ENCODE measurements at regions not wholly inside any gene's neighbourhood (a gene's known extent, or its start where the extent isn't known, plus 50 kb on each side); places are given as distances from the start of the nearest gene placed in this dataset.

- no peaks in the 10 kb centered on the region; the same call in 1 of the 2 replicates for H3K9me3 ChIP-seq (ENCODE audit: control insufficient read depth, insufficient read depth, low read length)
- no peaks in the 10 kb centered on the region for H3K27me3 ChIP-seq (ENCODE audit: control insufficient read depth, insufficient read depth, low read length)
- no peak for TF ChIP-seq CTCF (IDR thresholded peaks at IDR 0.05; ENCODE audit: low read depth, low read length)
- H3K4me3 ChIP-seq (ENCODE audit: low read depth, low read length) = no peak overlapping the region
- CTCF ChIA-PET = interaction anchor here (0.5 to 2.3 kb wide), 2 partner anchors 875 to 1494 kb away, joined by 5 read pairs; no protein-coding TSS in a partner anchor
- POLR2A ChIA-PET = no interaction called here
- no peak overlapping the region for H3K27ac ChIP-seq (ENCODE audit: low read depth, low read length)
- DNase-seq (ENCODE audit: low read depth, low spot score) = no peak
Measured at GRCh38 chr7:70857793-70858545, 274.0 kb upstream of the GALNT17 start.

- Histone ChIP-seq H3K4me3 (ENCODE audit: low read depth, low read length) (no peak overlapping the region), H3K27me3 (ENCODE audit: control insufficient read depth, insufficient read depth, low read length) (no peaks in the 10 kb centered on the region), H3K27ac (ENCODE audit: low read depth, low read length) (no peak overlapping the region), H3K9me3 (ENCODE audit: control insufficient read depth, insufficient read depth, low read length) (peaks cover 37% of the 10 kb centered on the region)
- no peak for TF ChIP-seq CTCF (IDR thresholded peaks at IDR 0.05; ENCODE audit: low read depth, low read length)
- ChIA-PET CTCF (no interaction called here), POLR2A (no interaction called here)
- DNase-seq (ENCODE audit: low read depth, low spot score) = no peak
Measured at GRCh38 chr7:70867513-70867912, 264.4 kb upstream of the GALNT17 start.

DNA sequence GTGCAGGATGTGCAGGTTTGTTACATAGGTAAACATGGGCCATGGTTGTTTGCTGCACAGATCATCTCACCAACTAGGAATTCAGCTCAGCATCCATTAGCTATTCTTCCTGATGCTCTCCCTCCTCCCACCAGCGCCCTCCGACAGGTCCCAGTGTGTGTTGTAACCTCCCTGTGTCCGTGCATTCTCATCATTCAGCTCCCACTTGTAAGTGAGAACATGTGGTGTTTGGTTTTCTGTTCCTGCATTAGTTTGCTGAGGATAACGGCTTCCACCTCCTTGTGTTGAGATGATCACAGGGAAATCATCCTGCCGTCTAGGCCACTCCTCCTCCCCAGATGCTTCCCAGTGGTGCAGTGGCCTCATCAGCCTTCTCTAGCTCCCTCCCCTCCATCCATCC is 261.6 kb upstream of the GALNT17 start:
- ChIA-PET POLR2A (no interaction called here), CTCF (no interaction called here)
- H3K27me3 ChIP-seq (ENCODE audit: control insufficient read depth, insufficient read depth, low read length) = no peaks in the 10 kb centered on the region
- no peak for DNase-seq (ENCODE audit: low read depth, low spot score)
- H3K27ac ChIP-seq (ENCODE audit: low read depth, low read length) = no peak overlapping the region
- H3K9me3 ChIP-seq (ENCODE audit: control insufficient read depth, insufficient read depth, low read length) = peaks cover 50% of the 10 kb centered on the region
- H3K4me3 ChIP-seq (ENCODE audit: low read depth, low read length) = no peak overlapping the region
- no peak for TF ChIP-seq CTCF (IDR thresholded peaks at IDR 0.05; ENCODE audit: low read depth, low read length)

GRCh38 chr7:70872188-70872587 is 259.8 kb upstream of the GALNT17 start:
- no peaks in the 10 kb centered on the region for H3K27me3 ChIP-seq (ENCODE audit: control insufficient read depth, insufficient read depth, low read length)
- POLR2A ChIA-PET = no interaction called here
- peaks cover 51% of the 10 kb centered on the region for H3K9me3 ChIP-seq (ENCODE audit: control insufficient read depth, insufficient read depth, low read length)
- no peak overlapping the region for H3K4me3 ChIP-seq (ENCODE audit: low read depth, low read length)
- TF ChIP-seq CTCF (IDR thresholded peaks at IDR 0.05; ENCODE audit: low read depth, low read length) = no peak
- CTCF ChIA-PET = no interaction called here
- no peak overlapping the region for H3K27ac ChIP-seq (ENCODE audit: low read depth, low read length)
- DNase-seq (ENCODE audit: low read depth, low spot score) = no peak

DNA sequence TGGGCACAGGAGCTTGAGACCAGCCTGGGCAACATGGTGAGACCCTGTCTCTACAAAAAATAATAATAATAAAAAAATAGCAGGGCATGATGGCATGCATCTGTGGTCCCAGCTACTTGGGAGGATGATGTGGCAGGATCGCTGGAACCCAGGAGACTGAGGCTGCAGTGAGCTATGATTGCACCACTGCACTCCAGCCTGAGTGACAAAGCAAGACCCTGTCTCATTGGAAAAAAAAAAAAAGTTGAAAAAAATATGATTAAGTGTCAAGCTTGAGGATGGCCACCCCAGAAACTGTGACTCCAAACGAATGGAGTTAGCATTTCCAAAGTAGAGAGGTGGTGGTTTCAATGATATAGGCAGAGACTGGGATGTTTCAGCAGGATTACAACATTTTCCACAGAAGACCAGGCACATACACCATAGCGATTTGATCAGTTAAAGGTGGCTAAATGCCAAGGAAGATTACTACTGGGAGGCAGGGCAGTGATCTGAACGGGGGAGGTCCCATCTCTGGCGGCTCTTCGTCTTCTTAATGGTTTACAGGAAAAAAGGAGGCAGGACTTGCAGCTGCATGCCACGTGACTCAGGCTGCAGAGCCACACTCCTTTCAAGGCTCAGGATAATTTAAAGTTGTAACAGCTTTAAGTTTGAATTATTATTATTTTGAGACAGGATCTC is 250.6 kb upstream of the GALNT17 start:
- Histone ChIP-seq H3K9me3 (ENCODE audit: control insufficient read depth, insufficient read depth, low read length) (peaks cover 24% of the 10 kb centered on the region), H3K27ac (ENCODE audit: low read depth, low read length) (no peak overlapping the region), H3K27me3 (ENCODE audit: control insufficient read depth, insufficient read depth, low read length) (no peaks in the 10 kb centered on the region), H3K4me3 (ENCODE audit: low read depth, low read length) (no peak overlapping the region)
- CTCF ChIA-PET = no interaction called here
- TF ChIP-seq CTCF (IDR thresholded peaks at IDR 0.05; ENCODE audit: low read depth, low read length) = no peak
- POLR2A ChIA-PET = interaction anchor here (0.7 kb wide), 1 partner anchor 51 kb away, joined by 3 read pairs; no protein-coding TSS in a partner anchor
- no peak for DNase-seq (ENCODE audit: low read depth, low spot score)
